ENCODE measurements at regions not wholly inside any gene's neighbourhood (a gene's known extent, or its start where the extent isn't known, plus 50 kb on each side); places are given as distances from the start of the nearest gene placed in this dataset.

DNA sequence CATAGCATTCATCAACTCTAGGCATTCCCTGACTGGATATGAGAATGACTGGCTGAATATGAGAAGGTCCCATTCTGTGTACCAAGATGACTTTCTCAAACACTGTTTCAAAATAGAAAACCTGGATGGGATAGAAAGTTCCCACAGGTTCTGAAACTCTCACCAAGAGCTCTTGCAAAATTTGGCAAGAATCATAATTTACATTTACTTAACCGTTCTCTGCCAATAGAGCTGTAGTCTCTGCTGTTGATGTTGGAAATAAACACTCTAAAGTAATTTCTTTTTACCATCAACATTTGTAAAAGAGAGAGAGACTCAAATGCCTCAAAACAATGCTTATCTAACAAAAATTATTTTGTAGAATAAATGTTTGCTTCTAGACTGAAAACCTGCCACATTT is 221.1 kb downstream of the LMO4 start:
- TF ChIP-seq, protein P1, sequence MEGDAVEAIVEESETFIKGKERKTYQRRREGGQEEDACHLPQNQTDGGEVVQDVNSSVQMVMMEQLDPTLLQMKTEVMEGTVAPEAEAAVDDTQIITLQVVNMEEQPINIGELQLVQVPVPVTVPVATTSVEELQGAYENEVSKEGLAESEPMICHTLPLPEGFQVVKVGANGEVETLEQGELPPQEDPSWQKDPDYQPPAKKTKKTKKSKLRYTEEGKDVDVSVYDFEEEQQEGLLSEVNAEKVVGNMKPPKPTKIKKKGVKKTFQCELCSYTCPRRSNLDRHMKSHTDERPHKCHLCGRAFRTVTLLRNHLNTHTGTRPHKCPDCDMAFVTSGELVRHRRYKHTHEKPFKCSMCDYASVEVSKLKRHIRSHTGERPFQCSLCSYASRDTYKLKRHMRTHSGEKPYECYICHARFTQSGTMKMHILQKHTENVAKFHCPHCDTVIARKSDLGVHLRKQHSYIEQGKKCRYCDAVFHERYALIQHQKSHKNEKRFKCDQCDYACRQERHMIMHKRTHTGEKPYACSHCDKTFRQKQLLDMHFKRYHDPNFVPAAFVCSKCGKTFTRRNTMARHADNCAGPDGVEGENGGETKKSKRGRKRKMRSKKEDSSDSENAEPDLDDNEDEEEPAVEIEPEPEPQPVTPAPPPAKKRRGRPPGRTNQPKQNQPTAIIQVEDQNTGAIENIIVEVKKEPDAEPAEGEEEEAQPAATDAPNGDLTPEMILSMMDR (IDR thresholded peaks at IDR 0.05): no peak
- TF ChIP-seq POLR2A (IDR thresholded peaks at IDR 0.05): no peak
- no peak for TF ChIP-seq EP300 (IDR thresholded peaks at IDR 0.05)
